Upper lobe of right lung (tissue), 1 donor: ENCODE measurements at regions not wholly inside any gene's neighbourhood (a gene's known extent, or its start where the extent isn't known, plus 50 kb on each side); places are given as distances from the start of the nearest gene placed in this dataset.

Experiments
- ATAC-seq: fragments of 200-7000 bp; cut with Tn5 transposase; one replicate; pipeline ENCODE4 v1.9.1; 2020; ENCODE audit warnings: mild to moderate bottlenecking, moderate library complexity
- DNase-seq: peaks from one replicate; pipeline ENCODE4 v3.0.0-alpha.2; 2020
- H3K27ac ChIP-seq: fragments of 200-600 bp; one replicate; pipeline ENCODE4 v1.8.0; 2022
- H3K27me3 ChIP-seq: fragments of 200-600 bp; one replicate; pipeline ENCODE4 v1.8.0; 2022; ENCODE audit warnings: mild to moderate bottlenecking
- H3K36me3 ChIP-seq: fragments of 200-600 bp; one replicate; pipeline ENCODE4 v1.8.0; 2022
- H3K4me1 ChIP-seq: fragments of 200-600 bp; one replicate; pipeline ENCODE4 v1.8.0; 2022
- H3K4me3 ChIP-seq: fragments of 200-600 bp; one replicate; pipeline ENCODE4 v1.8.0; 2022; ENCODE audit warnings: mild to moderate bottlenecking
- H3K9me3 ChIP-seq: fragments of 200-600 bp; one replicate; pipeline ENCODE4 v1.8.0; 2022
- intact Hi-C: fragments of 100-400 bp; cut with DNase I; formaldehyde crosslinking; loops from one replicate; pipeline ENCODE4 v1.11.0; 2022
- TF ChIP-seq, protein P1 (sequence below): fragments of 200-600 bp; IDR thresholded peaks from one replicate; pipeline ENCODE4 v1.8.0; 2022; ENCODE audit warnings: antibody characterized with exemption
- donor health status: DM: no; HTN: yes; CAD: no; lungs with severe emphysema.

DNA sequence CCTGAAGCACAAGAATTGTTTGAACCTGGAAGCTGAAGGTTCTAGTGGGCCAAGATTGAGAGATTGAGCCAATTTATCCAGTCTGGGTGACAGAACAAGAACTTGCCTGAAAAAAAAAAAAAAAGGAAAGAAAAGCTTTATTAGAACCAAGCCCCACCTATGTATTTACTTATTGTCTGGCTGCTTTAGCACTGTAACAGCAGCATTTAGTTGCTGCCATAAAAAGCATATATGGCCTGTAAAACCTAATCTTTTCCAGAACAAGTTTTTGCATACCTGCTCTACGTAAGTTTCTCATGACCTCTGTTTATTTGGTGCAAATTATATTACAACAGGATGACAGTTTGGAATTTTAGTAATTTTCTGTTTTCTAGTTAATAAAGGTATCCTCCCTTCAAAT, 1565.6 kb upstream of the LRRTM1 start:
- H3K4me1 ChIP-seq, result no peaks in the 10 kb centered on the region
- H3K27me3 ChIP-seq, result no peaks in the 10 kb centered on the region
- ATAC-seq (no peak), DNase-seq (no peak)
- no peak overlapping the region for H3K27ac ChIP-seq
- intact Hi-C loops, result no loop called here
- no peak overlapping the region for H3K4me3 ChIP-seq
- H3K36me3 ChIP-seq, result no peaks in the 10 kb centered on the region
- H3K9me3 ChIP-seq, result no peaks in the 10 kb centered on the region
- TF ChIP-seq, protein P1, sequence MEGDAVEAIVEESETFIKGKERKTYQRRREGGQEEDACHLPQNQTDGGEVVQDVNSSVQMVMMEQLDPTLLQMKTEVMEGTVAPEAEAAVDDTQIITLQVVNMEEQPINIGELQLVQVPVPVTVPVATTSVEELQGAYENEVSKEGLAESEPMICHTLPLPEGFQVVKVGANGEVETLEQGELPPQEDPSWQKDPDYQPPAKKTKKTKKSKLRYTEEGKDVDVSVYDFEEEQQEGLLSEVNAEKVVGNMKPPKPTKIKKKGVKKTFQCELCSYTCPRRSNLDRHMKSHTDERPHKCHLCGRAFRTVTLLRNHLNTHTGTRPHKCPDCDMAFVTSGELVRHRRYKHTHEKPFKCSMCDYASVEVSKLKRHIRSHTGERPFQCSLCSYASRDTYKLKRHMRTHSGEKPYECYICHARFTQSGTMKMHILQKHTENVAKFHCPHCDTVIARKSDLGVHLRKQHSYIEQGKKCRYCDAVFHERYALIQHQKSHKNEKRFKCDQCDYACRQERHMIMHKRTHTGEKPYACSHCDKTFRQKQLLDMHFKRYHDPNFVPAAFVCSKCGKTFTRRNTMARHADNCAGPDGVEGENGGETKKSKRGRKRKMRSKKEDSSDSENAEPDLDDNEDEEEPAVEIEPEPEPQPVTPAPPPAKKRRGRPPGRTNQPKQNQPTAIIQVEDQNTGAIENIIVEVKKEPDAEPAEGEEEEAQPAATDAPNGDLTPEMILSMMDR, result no peak

DNA sequence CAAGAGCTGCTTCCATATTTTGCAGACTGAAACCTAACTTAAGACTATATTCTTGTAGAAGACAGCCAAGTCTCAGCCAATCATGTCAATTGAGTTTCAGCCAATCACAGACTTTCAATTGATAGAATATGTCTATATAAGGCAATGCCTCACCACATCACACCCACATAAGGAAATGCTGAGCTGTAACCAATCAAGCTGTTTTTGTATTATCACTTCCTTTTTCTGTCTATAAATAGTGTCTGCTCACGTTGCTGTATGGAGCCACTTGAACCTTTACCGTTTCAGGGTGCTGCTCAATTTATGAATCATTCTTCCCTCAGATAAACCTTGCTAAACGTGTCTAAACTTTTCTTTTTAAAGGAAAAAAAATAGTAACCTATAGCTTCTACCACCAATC, 1554.4 kb upstream of the LRRTM1 start:
- TF ChIP-seq, protein P1, result no peak
- ATAC-seq (no peak), DNase-seq (no peak)
- Histone ChIP-seq H3K27ac (no peak overlapping the region), H3K9me3 (no peaks in the 10 kb centered on the region), H3K4me1 (no peaks in the 10 kb centered on the region), H3K36me3 (no peaks in the 10 kb centered on the region), H3K27me3 (no peaks in the 10 kb centered on the region), H3K4me3 (no peak overlapping the region)
- intact Hi-C loops, result no loop called here

DNA sequence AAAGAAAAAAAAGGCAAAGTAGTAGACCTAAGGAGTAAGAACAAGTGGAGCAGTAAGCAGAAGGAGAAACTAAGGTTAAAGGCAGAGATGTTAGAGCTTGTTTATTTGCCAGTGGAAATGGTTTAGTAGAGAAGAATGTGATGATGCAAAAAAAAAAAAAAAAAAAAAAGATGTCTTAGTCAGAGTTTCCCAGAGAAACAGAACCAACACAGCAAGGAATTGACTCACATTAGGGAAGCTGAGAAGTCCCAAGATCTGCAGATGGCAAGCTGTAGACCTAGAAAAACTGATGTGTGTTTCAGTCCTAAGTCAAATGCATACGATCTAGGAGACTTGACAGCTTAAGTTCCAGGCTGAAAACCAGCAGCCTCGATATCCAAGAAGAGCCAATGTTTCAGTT, 1548.8 kb upstream of the LRRTM1 start:
- no peaks in the 10 kb centered on the region for H3K36me3 ChIP-seq
- H3K4me1 ChIP-seq, result no peaks in the 10 kb centered on the region
- TF ChIP-seq, protein P1, result no peak
- no peak for ATAC-seq
- H3K27me3 ChIP-seq, result no peaks in the 10 kb centered on the region
- H3K9me3 ChIP-seq, result no peaks in the 10 kb centered on the region
- DNase-seq, result no peak
- H3K27ac ChIP-seq, result no peak overlapping the region
- H3K4me3 ChIP-seq, result no peak overlapping the region
- intact Hi-C loops, result no loop called here

DNA sequence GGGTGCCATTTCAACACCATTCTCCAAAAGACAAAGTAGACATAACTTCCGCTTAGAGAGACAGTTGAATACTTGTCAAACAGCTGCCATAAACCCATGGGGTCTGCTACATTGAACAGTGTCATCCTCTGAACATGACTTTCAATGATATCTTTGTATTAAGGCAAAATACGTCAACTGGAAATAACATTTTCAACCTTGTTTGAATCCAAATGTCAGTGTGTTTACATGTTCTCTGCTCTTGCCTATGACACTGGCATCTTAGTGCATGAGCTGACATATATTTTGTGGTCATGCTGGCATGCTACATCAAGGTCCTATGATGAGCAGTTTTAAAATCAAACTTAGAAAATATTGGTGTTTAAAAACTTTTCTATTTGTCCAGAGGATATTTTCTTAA, 1548.1 kb upstream of the LRRTM1 start:
- ATAC-seq, result no peak
- H3K27ac ChIP-seq, result no peak overlapping the region
- H3K27me3 ChIP-seq, result no peaks in the 10 kb centered on the region
- H3K4me3 ChIP-seq, result no peak overlapping the region
- no peaks in the 10 kb centered on the region for H3K4me1 ChIP-seq
- TF ChIP-seq, protein P1, result no peak
- no peaks in the 10 kb centered on the region for H3K9me3 ChIP-seq
- DNase-seq, result no peak
- intact Hi-C loops, result no loop called here
- H3K36me3 ChIP-seq, result no peaks in the 10 kb centered on the region

DNA sequence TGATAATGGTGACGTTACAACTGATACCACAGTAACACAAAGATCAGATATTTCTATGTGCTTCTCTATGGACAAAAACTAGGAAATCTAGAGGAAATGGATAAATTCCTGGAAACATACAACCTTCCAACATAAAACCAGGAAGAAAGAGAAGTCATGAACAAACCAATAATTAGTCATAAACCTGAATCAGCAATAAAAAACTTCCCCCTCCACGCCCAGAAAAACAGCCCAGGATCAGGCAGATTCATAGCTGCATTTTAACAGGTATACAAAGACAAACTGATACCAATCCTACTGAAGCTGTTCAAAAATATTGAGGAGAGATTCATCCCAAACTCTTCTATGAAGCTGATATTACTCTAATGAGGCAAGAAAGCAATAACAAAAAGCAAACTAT, 1535.2 kb upstream of the LRRTM1 start:
- Histone ChIP-seq H3K4me1 (no peaks in the 10 kb centered on the region), H3K36me3 (no peaks in the 10 kb centered on the region), H3K9me3 (no peaks in the 10 kb centered on the region), H3K27ac (no peak overlapping the region), H3K4me3 (no peak overlapping the region), H3K27me3 (no peaks in the 10 kb centered on the region)
- TF ChIP-seq, protein P1, result no peak
- intact Hi-C loops, result no loop called here
- no peak for ATAC-seq
- no peak for DNase-seq

DNA sequence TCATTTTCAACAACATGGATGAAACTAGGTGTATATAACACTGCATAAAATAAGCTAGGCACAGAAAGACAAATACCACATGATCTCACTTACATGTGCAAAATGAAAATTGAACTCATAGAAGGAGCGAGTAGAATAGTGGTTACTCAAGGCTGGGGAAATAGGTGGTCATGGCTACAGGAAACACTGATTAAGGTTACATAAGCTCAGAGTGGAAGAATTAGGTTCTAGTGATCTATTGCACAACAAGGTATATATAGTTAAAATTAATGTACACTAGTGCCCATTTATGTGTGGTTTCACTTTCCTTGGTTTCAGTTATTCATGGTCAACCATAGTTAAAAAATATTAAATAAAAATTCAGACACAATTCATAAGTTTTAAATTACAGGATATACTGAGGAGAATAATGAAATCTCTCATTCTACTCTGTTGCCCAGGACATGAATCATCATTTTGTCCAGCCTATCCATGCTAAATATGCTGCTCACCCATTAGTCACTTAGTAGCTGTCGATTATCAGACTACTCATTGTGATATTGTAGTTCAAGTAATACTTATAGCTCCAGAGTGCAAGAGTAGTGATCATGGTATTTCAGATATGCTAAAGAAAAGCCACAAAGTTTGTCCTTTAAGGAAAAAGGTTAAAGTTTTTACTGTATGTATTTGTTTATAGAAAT, 1530.9 kb upstream of the LRRTM1 start:
- no peaks in the 10 kb centered on the region for H3K4me1 ChIP-seq
- DNase-seq, result no peak
- no peaks in the 10 kb centered on the region for H3K9me3 ChIP-seq
- intact Hi-C loops, result no loop called here
- no peak for ATAC-seq
- no peak overlapping the region for H3K27ac ChIP-seq
- H3K27me3 ChIP-seq, result no peaks in the 10 kb centered on the region
- H3K4me3 ChIP-seq, result no peak overlapping the region
- TF ChIP-seq, protein P1, result no peak
- no peaks in the 10 kb centered on the region for H3K36me3 ChIP-seq
